Activated CD4-positive, alpha-beta T cell treated with anti-CD3 and anti-CD28 coated beads, Interleukin-2, amount 10 ng/mL, durations not matched to agents 24 days and 14 days (primary cell): ENCODE measurements at regions not wholly inside any gene's neighbourhood (a gene's known extent, or its start where the extent isn't known, plus 50 kb on each side); places are given as distances from the start of the nearest gene placed in this dataset.

Experiments used
- DNase-seq: peaks from one replicate; pipeline ENCODE4 v3.0.0; 2022
- H3K27ac Mint-ChIP-seq: one replicate; pipeline ENCODE4 v1.8.0; 2022; ENCODE audit warnings: mild to moderate bottlenecking, mixed read lengths
- H3K27me3 Mint-ChIP-seq: one replicate; pipeline ENCODE4 v1.8.0; 2022; ENCODE audit warnings: mixed read lengths
- H3K36me3 Mint-ChIP-seq: one replicate; pipeline ENCODE4 v1.8.0; 2022; ENCODE audit warnings: low read depth, mild to moderate bottlenecking, mixed read lengths
- H3K4me1 Mint-ChIP-seq: one replicate; pipeline ENCODE4 v1.8.0; 2021; ENCODE audit warnings: mixed read lengths
- H3K4me3 Mint-ChIP-seq: one replicate; pipeline ENCODE4 v1.8.0; 2022; ENCODE audit warnings: mild to moderate bottlenecking, moderate library complexity, mixed read lengths
- H3K9me3 Mint-ChIP-seq: one replicate; pipeline ENCODE4 v1.8.0; 2021; ENCODE audit warnings: mixed read lengths
- intact Hi-C: fragments of 100-400 bp; cut with micrococcal nuclease; formaldehyde crosslinking; loops from one replicate; pipeline ENCODE4 v1.15.1; 2023

DNA sequence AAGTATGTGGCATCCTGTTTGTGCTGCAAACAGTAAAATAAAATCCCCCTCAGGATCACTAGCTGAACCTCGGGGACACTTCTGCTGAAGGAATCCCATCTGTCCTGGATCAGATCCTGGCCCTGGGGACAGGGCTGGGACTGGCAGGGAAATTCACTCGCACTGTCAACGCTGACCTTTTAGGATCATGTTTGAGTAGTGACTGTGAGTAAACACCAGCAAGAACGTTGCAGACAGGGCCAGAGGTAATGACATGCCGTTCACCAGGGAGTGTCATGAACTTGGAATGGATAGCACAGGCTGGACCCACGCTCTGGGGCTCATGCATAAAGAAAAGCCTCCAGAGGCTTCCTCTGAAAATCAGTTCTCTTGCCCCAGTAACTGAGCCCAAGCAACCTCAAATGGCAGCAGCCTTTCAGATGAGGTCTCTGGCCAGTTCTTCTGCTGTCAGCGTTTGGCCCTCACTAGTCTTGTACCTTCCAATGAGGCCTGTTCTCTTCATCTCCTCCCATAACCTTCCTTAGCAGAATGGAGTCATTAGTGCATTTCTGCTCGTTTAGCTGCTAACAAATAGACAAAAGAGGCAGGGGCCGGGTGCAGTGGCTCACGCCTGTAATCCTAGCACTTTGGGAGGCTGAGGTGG lies 51.0 kb upstream of the BARX2 start:
- Mint-ChIP-seq H3K27ac (no peak overlapping the region), H3K9me3 (no peaks in the 10 kb centered on the region), H3K27me3 (peaks cover 8% of the 10 kb centered on the region), H3K4me3 (no peak overlapping the region), H3K4me1 (no peaks in the 10 kb centered on the region), H3K36me3 (no peaks in the 10 kb centered on the region)
- DNase-seq, result no peak
- intact Hi-C loops, result no loop called here

DNA sequence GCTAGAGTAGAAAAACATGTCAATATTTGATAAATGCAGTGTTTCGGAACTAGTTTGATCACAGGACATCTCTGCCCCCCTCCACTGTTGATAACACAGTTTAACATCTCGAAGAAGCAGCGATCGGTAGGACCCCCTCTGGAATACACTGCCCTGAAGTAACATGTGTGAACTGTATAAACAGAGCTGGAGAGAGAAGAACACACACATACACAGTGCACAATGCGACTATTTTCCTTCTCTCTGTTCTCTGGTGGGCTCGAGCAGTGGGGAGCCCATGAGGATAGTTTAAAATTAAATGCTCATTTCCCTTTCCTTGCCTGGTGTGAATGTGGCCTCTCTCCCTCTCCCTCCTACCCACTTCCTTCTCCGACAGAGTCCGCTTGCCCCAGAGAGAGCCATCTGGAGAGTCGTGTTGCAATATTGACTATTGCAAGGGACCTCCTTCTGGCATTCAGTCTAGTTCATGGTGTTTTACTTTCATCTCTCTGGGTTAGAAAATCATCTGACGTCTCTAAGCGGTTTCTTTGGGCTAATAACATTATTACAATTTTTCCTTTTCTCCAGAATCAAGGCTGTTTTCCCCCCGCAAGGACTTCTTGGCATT lies 51.6 kb upstream of the BARX2 start:
- H3K4me3 Mint-ChIP-seq, result no peak overlapping the region
- H3K9me3 Mint-ChIP-seq, result no peaks in the 10 kb centered on the region
- DNase-seq, result no peak
- intact Hi-C loops, result no loop called here
- no peaks in the 10 kb centered on the region for H3K4me1 Mint-ChIP-seq
- H3K27ac Mint-ChIP-seq, result no peak overlapping the region
- H3K36me3 Mint-ChIP-seq, result no peaks in the 10 kb centered on the region
- peaks cover 8% of the 10 kb centered on the region for H3K27me3 Mint-ChIP-seq

DNA sequence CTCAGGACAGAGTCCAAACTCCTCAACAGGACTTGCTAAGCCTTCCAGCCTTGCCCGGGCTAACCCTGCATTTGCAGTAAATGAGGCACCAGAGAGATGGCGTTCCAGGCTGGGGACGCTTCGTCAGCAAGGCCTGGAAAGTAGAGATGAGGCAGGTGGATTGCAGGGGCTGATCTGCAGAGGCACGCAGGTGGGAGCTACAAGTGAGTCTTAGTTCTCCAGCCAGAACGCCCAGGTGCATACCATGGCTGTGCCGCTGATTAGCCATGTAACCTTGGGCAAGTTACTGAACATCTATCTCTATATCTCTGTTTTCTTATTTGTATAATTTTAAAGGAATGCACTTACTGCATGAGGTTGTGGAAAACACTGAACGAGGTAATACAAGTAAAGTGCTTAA lies 52.7 kb upstream of the BARX2 start:
- intact Hi-C loops, result no loop called here

DNA sequence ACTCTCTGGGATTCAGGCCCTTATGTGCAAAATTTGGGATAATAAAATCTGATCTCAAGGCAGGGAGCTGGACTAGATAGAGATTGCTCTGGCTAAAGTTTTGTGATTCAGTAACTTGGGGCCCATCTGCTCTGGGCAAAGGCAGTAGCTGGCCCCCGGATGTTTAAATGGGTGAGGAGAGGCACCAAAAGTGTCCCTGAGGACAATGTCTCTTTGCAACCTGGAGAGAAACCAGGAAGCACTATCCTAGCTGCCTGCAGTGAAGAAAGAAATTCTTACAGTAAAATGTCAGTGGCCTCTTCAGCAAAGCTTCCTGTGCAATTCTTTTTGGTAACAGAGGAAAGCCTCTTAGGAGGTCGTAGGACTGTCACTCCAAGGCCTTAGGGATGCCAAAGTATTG lies 54.6 kb upstream of the BARX2 start:
- intact Hi-C loops, result no loop called here
- no peaks in the 10 kb centered on the region for H3K36me3 Mint-ChIP-seq
- H3K27ac Mint-ChIP-seq, result no peak overlapping the region
- no peak for DNase-seq
- H3K27me3 Mint-ChIP-seq, result peaks cover 5% of the 10 kb centered on the region
- H3K4me3 Mint-ChIP-seq, result no peak overlapping the region
- H3K9me3 Mint-ChIP-seq, result no peaks in the 10 kb centered on the region
- no peaks in the 10 kb centered on the region for H3K4me1 Mint-ChIP-seq

More for the DNA sequence above, 52.7 kb upstream of the BARX2 start:
- no peak overlapping the region for H3K27ac Mint-ChIP-seq
- no peaks in the 10 kb centered on the region for H3K9me3 Mint-ChIP-seq
- no peaks in the 10 kb centered on the region for H3K36me3 Mint-ChIP-seq
- H3K4me1 Mint-ChIP-seq, result no peaks in the 10 kb centered on the region
- no peak for DNase-seq
- no peak overlapping the region for H3K4me3 Mint-ChIP-seq
- peaks cover 6% of the 10 kb centered on the region for H3K27me3 Mint-ChIP-seq

DNA sequence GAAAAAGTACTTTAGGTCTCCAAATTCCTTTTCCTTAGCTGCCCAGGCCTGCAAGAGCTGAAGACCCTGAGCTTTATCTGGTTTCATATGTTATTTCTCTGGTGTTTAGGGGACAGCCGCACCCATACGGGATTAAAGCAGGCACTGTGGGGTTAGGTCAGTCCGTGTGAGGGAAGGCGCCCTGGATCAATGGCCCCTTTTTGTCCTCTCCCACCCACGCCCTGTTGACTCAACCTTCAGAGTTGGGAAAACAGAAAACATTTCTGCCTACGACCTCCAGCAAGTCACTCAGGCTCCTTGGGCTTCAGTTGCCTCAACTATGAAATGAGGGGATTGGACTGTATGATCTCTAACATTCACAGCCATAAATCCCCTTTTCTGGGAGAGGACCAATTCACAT lies 55.2 kb upstream of the BARX2 start:
- Mint-ChIP-seq H3K27ac (no peak overlapping the region), H3K4me1 (no peaks in the 10 kb centered on the region), H3K27me3 (peaks cover 5% of the 10 kb centered on the region), H3K4me3 (no peak overlapping the region), H3K36me3 (no peaks in the 10 kb centered on the region), H3K9me3 (no peaks in the 10 kb centered on the region)
- DNase-seq, result no peak
- intact Hi-C loops, result no loop called here

DNA sequence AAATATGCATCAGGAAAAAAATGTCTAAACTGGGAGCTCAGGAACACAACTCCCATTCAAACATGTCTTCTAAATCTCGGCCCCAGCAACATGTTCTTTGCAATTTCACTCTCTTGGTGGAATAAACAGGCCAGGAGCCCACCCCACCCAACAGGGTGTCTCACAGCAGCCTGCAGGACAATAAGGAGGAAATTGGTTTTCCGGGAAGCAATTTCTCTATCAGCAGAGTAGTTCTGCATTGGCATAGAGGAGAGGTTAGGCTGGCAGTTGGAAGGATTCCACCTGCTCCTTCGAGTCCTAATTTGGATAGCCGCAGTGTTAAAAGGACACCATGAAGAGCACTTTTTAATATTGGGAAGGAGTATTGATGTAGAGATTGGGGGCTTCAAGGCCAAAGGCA lies 55.9 kb upstream of the BARX2 start:
- intact Hi-C loops, result no loop called here
- Mint-ChIP-seq H3K4me1 (no peaks in the 10 kb centered on the region), H3K27me3 (peaks cover 5% of the 10 kb centered on the region), H3K36me3 (no peaks in the 10 kb centered on the region), H3K27ac (no peak overlapping the region), H3K9me3 (no peaks in the 10 kb centered on the region), H3K4me3 (no peak overlapping the region)
- DNase-seq, result no peak

DNA sequence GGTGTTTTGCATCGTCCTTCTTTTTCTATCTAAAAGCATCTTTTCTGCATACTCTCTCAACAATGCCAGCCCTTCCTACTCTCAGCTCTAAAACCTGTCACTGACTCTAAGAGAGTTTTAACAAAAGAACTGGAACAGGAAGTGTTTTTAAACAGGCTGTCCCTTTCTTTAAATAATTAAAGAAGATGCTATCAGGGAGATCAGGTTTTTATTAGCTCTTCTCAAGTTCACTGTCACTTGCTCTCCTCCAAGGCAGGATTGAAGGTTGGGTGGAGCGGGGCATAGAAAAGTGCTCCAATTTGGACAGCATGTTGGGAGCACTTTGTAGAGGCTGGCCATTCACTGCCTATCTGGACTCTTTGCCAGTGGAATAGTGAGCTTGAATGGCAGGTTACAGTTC lies 56.4 kb upstream of the BARX2 start:
- DNase-seq, result no peak
- Mint-ChIP-seq H3K27ac (no peak overlapping the region), H3K4me1 (no peaks in the 10 kb centered on the region), H3K36me3 (no peaks in the 10 kb centered on the region), H3K9me3 (no peaks in the 10 kb centered on the region), H3K4me3 (no peak overlapping the region), H3K27me3 (peaks cover 5% of the 10 kb centered on the region)
- intact Hi-C loops, result no loop called here

DNA sequence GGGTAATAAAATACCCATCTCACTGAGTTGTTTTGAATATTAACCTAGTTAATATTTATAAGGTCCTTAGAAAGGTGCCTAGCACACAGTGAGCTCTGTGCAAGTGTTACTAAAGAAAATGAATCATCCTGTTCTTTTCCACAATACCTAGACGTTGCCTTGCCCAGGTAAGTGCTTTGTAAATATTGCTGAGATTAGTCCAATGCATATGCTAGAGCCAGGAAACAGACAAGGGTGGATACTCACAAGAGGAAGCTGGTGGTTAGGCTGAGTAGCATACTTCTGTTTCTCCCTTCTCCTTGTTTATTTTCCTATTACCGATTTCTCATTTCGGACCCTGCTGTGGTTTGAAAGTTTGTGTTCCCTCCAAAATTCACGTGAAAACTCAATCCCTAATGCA lies 58.1 kb upstream of the BARX2 start:
- H3K36me3 Mint-ChIP-seq, result no peaks in the 10 kb centered on the region

DNA sequence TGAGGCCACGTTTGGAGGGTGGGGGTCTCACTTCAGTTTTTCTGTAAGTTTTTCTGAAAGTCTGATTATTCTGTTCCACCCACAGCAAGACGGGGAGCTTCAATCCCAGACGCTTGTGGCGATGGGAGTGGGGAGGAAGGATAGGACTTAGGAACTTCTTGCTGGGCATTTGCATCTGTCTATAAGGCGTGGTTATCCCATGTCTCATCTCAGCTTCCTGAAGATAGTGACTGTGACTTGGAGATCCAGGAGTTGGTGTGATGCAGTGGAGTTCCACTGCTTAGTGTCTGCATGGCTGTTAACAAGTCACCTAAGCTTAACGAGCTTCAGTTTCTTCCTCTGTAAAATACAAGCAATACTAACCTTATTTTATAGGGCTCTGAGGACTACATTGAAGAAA lies 58.9 kb upstream of the BARX2 start:
- H3K9me3 Mint-ChIP-seq, result no peaks in the 10 kb centered on the region
- no peak for DNase-seq
- no peak overlapping the region for H3K27ac Mint-ChIP-seq
- no peaks in the 10 kb centered on the region for H3K27me3 Mint-ChIP-seq
- intact Hi-C loops, result no loop called here
- H3K36me3 Mint-ChIP-seq, result no peaks in the 10 kb centered on the region
- H3K4me3 Mint-ChIP-seq, result no peak overlapping the region
- no peaks in the 10 kb centered on the region for H3K4me1 Mint-ChIP-seq

More for the DNA sequence above, 58.1 kb upstream of the BARX2 start:
- no peaks in the 10 kb centered on the region for H3K4me1 Mint-ChIP-seq
- H3K4me3 Mint-ChIP-seq, result no peak overlapping the region
- no peak for DNase-seq
- H3K27me3 Mint-ChIP-seq, result peaks cover 3% of the 10 kb centered on the region
- no peaks in the 10 kb centered on the region for H3K9me3 Mint-ChIP-seq
- H3K27ac Mint-ChIP-seq, result no peak overlapping the region
- intact Hi-C loops, result no loop called here

DNA sequence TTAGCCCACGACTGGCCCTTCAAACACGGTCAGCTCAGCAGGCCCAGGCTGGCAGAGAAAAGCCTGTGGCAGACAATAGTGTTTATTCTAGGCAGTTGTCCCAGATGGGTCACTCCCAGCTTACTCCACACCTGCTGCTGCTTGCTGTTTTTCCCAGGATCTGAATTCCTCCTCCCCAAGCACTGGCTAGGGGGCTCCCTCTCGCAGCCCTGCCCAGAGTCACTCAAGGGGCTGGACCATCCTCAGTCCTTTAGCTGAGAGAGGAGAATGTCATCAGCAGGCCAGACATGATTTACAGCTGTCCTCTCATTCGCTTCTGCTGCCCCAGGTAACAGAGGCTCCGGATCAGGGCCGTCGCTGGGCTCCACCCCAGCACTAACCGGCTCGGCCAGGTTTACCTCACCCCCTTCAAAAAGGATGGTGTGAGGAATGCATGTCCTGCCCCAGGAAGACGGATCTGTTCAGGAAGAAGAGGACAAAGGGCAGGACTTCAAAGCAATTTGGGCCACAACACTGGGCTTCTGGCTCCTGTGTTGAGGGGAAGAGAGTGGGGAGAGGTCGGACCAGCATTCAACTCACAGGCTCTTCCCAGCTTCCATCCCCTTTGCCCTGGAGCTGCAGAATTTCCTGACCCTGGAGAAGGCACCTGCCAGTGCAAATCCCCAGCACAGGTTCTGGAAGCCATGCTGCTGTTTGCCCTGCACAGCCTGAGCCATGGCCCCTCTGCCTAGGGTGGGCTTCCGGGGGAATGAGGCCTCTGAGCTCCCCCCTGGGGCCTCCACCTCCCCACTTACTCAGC lies 59.7 kb upstream of the BARX2 start:
- H3K4me3 Mint-ChIP-seq, result no peak overlapping the region
- no peak overlapping the region for H3K27ac Mint-ChIP-seq
- no peak for DNase-seq
- intact Hi-C loops, result no loop called here
- H3K27me3 Mint-ChIP-seq, result no peaks in the 10 kb centered on the region
- H3K4me1 Mint-ChIP-seq, result no peaks in the 10 kb centered on the region
- no peaks in the 10 kb centered on the region for H3K9me3 Mint-ChIP-seq
- H3K36me3 Mint-ChIP-seq, result no peaks in the 10 kb centered on the region

DNA sequence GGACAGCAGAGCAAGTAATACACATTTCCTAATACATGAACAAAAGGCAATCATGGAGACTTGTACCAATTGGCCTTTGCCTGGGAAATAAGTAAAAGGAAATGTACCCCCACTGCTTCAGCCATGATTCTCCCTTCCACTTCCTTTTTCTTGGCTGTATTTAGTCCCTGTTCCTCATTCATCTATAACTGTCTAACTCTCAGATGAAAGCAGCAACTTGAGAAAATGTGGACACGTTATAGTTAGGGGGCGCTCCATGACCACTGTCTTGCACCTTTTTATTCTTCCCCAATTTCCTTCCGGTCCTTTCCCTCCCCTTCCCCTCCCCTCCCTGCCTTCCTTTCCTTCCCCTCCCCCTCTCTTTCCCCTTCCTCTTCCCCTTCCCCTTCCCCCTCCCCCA lies 61.3 kb upstream of the BARX2 start:
- Mint-ChIP-seq H3K36me3 (no peaks in the 10 kb centered on the region), H3K27me3 (no peaks in the 10 kb centered on the region), H3K4me1 (no peaks in the 10 kb centered on the region), H3K4me3 (no peak overlapping the region), H3K9me3 (peaks cover 3% of the 10 kb centered on the region), H3K27ac (no peak overlapping the region)
- intact Hi-C loops, result no loop called here
- no peak for DNase-seq

DNA sequence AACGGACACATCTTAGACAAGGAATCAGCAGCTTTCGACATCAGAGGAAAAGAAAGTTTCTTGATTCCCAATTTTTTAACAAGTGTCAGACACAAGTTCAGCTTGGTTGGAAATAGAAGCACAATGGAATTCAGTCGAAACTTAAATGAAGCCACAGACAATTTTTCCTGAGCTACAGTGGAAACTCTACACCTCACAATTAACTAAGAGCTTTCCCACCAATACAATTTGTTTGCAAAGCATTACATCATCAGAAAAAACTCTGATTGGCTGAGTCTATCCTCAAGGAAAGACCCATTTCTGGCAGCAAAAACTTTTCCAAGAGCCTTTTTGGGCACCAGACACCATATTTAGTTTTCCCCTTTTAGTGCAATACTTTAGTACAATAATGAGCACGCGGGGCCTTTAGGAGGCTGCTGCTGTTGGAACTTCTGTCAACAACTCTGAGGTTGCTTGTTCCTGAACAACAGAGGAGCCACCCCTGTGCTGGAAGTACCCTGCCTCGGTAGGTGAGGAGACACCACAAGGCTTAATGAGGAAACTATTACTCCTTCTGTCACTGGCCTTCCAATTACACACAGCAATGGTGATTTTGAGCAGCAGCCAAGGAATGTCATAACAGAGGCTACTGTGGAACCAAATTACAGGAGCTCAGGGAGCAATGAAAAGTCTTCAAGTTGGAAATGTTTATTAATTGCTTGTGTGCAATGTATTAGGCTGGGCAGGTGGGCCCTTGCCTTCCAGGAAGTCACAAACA lies 61.9 kb upstream of the BARX2 start:
- H3K4me3 Mint-ChIP-seq, result no peak overlapping the region
- no peaks in the 10 kb centered on the region for H3K4me1 Mint-ChIP-seq
- intact Hi-C loops, result no loop called here
- no peak for DNase-seq
- peaks cover 3% of the 10 kb centered on the region for H3K9me3 Mint-ChIP-seq
- no peak overlapping the region for H3K27ac Mint-ChIP-seq
- H3K27me3 Mint-ChIP-seq, result no peaks in the 10 kb centered on the region
- H3K36me3 Mint-ChIP-seq, result no peaks in the 10 kb centered on the region

DNA sequence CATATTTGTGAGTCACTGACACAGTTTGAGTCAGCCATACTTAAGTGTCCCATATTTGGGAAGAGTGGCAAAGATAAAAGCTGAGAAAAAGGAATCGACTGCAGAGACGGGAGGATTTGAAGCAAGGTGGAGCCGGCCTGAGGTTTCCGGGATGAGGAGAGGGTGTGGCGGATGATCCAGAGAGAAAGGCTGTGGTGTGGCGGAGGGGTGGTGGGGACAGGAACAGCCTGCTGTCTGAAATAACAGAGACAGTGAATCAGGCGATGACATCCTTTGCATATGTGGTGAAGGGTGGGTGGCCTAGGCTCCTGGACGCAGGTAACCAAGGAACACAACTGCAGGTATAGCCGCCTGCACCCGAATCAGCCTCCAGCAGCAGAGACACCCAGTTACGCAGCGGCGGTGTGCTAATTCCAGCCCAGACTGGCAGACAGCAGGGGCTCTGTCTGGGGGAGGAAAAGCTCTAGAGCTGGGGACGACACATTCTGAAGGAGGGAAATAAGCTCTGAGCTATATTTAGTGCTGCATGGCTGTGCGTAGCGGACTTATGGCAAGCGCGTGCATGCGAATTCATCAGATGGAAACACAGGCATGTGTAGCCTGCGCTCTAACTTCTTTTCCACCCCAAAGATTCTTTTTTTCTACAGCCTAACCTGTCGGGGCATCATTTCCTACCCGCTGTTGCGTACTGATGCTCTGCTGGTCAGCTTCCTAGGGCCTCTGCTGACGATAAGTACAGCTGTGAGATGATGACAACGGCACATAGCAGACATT lies 62.7 kb upstream of the BARX2 start:
- Mint-ChIP-seq H3K4me3 (no peak overlapping the region), H3K27me3 (no peaks in the 10 kb centered on the region), H3K27ac (no peak overlapping the region), H3K36me3 (no peaks in the 10 kb centered on the region), H3K4me1 (no peaks in the 10 kb centered on the region), H3K9me3 (peaks cover 3% of the 10 kb centered on the region)
- DNase-seq, result no peak
- intact Hi-C loops, result no loop called here
